Activated CD4-positive, alpha-beta T cell treated with anti-CD3 and anti-CD28 coated beads, Interleukin-2, amount 50 U/mL, for 48 hours (primary cell): ENCODE measurements at regions not wholly inside any gene's neighbourhood (a gene's known extent, or its start where the extent isn't known, plus 50 kb on each side); places are given as distances from the start of the nearest gene placed in this dataset.
"Not testable (repeated sequence)": the region's sequence is repeated elsewhere in the genome, so short reads cannot be mapped to it uniquely, and the experiment has no call there.

Experiments
- DNase-seq, 2 experiments: peaks; one replicate each; pipeline ENCODE4 v3.0.0-alpha.2; 2020

DNA sequence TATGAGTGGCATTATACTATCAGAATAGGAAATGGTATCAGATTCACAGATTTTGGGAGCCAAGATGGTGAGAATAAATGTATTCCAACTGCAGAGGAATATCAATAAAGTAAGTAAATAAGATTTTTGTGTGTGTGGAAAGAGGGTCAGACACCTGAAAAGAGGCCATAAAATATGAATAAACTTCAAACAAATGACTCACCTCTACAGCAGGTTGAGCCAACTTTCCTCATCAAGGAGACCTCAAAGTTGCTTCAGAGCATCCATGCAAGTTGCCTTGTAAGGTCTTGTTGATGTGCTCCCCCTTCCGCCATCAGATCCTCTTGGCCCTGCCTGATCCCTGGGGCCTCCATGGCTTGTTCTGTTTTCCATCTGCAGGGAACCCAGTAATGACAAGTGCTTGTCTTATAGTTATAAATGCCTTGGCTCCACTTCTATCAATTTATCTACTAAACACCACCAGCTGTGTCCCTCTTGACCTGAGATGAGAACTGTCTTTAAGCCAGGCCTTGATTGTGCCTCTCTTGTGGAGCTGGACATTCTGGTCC is 775.6 kb downstream of the LTN1 start:
- no peak for DNase-seq

DNA sequence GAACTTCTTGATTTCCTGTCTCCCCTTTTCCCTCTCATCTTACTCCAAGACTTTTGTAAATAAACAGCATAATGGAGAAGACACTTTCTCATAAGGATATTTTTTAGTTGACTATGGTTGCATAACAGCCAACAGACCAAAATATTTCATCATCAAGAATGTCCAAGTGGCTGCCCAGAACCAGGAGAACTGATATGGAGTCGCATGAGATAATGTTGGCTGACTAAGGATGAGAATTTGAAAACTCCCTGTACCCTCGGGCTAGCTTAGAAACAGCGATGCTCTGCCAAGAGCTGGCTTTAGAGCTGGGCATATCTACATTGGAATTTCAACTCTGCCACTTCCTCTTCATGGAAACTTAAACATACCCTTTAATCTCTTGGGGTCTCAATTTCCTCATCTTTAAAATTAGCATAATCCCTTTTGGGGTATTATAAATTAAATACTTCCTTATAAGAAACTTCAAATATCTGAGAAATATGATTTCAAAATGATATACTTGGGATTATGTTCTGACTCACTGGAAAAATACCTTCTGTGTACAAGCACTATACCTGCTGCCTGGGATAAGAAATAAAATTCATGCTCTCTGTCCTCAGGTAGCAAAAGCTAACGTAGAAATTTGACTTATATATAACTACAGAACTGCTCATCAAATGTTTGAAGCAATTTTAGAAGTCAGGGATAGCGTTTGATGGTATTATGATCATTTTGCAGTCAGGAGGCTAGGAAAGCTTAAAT is 777.3 kb downstream of the LTN1 start:
- no peak for DNase-seq

DNA sequence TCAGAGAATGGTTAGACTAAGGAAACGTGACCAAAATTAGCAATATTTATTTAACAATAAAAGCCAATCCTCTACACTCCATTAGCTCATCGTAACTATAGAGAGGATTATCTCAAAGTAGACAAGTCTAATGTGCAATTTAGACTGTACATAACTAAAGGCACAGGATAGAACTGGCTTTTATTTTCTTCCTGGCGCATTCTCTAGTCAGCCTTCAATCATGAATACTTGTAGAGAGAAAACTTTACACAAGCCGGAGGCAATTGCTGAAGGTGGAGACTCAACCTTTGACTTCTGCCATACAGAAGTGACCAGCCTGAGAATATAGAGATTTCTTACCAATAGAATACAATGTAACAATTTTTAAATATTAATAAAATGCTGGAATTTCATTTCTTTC is 777.9 kb downstream of the LTN1 start:
- DNase-seq: no peak

DNA sequence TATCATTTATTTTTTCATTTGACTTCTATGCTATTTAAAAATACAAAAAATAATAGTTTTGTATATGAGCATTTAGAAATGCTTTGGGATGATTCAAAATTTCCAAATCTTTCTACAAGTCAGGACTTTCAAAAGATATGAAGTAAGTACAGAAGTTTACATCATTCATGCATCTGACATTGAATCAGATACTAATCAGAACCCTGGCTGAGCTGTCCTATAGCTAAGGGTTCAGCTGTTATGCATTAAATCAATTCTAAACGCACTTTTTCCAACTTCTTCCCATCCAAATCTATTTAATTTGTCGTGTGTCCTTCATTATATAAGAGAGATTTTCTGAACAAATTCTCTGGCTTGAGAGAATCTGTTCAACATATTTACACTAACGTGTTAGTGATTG is 779.4 kb downstream of the LTN1 start:
- no peak for DNase-seq

DNA sequence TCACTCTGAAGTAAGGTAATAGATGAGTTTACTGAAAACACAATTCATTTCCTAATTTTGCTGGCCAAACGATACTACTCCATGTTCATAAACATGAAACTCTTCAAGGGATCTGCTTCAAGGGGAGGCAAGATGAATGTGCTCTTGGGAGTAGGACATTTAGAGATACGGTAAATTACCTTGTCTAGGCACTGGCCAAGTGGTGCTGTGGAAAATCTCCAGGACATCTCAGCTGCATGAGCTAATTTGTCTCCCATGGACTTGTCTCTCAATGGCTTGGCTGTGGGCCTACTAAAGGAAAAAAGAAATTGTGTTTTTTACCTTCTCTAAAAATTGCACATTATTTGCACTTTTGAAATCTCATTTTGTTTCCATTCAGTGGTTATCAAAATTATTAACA is 780.6 kb downstream of the LTN1 start:
- DNase-seq: no peak

DNA sequence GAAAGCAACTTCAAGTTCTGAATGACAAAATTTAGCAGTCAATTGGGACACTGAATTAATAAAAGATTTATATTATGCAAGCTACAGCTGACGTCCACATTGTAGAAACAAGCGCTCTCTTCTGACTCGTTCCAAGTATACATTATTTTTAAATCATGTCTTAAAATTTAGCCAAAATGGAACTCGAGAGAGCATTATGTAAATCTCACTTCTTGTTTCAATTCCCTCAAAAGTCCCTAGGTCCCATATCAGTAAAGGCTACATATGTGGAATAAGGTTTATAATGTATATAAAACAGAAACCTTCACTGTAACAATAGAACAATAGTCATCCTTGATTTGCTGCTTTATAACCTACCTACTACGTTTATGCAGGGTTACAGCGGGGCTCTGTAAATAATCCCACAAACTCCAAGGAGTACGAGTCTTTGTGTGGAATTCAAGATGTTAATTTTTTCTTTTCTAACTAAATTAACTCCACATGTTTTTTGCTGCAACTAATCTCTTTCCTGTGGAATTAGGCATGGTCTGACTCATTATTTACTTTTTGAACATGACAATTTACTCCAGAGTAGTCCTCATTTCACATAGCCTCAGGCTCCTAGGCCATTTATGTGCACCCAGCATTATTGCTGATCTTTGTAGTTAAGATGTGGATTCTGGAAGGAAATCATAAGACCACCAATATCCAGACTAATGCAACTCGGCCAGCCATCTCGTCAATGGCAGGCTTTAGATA is 785.1 kb downstream of the LTN1 start:
- DNase-seq: no peak

DNA sequence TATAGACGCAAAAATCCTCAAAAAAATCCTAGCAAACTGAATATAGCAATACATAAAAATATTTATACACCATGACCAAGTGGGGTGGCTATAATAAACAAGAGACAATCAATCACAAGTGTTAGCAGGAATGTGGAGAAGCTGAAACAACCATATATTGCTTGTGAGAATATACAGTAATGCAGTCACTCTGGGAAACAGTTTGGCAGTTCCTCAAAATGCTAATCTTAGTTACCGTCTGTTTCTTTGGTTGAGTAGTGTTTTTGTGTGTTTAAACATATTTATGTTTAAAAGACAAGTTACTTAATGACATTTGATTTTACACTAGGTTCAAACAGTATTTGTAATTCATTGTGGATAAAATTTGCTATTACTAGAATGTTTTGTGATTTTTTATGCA is 792.0 kb downstream of the LTN1 start:
- DNase-seq: no peak

DNA sequence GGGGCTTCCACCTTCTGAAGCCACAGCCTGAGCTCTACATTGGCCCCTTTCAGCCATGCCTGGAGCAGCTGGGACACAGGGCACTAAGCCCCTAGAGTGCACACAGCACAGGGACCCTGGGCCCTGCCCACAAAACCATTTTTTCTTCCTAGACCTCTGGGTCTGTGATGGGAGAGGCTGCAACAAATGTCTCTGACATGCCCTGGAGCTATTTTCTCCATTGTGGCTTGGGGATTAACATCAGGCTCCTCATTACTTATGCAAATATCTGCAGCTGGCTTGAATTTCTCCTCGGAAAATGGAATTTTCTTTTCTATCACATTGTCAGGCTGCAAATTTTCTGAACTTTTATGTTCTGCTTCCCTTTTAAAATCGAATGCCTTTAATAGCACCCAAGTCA is 795.7 kb downstream of the LTN1 start:
- no peak for DNase-seq

DNA sequence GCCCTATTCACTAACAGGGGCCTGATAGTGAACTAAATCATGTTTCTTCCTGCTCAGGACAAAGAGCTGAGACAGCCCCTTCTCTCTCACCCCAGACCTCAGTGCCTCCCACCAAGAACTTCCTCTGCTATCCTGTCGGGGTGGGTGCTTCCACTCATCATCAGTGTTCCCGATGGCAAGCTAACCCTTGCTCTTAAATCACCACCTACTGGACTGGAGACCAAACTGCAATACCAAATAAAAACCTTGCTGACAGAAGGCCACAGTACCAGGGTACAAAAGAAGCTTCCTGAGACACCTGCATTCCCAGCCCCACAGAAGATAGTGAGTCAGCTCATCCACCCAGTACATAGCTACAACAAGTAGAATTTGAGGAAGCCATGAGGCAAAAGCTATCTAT is 799.5 kb downstream of the LTN1 start:
- no peak for DNase-seq

DNA sequence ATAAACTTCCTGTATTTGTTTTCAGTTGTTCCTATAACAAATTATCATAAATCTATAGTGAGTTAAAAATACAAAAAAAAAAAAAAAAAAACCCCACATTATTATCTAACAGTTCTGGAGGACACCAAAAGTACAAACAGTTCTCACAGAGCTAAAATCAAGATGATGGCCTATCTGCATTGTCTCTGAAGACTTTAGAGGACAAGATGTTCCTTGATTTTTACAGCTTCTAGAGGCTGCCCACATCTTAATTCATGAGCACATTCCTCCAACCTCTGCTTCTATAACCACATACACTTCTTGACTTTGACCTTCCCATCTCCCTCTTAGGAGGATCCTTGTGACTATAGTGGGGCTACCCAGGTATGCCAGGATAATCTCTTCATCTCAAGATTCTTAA is 806.1 kb downstream of the LTN1 start:
- no peak for DNase-seq

DNA sequence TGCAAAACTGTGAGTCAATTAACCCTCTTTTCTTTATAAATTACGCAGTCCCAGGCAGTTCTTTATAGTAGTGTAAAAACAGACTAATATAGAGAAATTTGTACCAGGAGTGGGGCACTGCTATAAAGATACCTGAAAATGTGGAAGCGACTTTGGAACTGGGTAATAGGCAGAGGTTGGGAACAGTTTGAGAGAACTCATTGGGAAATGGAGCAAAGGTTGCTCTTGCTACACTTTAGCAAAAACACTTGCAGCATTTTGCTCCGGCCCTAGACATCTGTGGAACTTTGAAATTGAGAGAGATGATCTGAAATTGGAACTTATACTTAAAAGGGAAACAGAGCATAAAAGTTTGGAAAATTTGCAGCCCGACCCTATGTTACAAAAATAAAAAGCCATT is 810.9 kb downstream of the LTN1 start:
- DNase-seq: no peak

DNA sequence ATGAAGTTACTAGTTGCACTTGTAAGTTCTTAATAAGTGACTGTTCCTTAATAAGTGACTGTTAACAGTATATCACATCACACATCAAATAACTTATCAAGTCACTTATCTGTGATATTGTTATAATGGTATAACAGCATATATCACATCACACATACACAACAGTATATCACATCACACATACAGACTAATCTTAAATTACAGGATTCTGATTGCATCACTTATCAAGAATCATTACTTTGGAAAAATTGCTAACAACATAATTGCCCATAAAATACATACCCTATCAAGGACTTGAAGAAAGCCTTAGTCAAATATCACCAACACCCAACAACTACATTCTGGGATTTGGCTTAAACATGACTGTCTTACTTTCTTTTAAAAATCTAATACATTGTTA is 813.5 kb downstream of the LTN1 start:
- DNase-seq: no peak

DNA sequence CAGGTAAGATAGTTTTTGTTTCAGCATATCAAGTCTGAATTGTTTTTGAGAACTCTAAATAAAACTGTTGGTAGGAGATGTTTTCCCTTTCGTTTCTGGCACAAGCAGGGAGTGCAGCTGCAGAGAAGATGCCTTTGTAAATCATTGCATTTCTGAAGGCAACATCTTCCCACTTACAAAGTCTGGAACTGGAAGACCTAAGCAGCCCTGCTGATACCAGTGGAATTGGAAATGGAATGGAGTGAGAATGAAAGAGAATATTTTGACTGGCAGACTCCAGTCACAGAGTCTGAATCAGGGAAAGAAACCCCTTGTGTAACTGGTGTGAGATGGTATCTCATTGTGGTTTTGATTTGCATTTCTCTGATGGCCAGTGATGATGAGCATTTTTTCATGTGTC is 815.6 kb downstream of the LTN1 start:
- DNase-seq: no peak

DNA sequence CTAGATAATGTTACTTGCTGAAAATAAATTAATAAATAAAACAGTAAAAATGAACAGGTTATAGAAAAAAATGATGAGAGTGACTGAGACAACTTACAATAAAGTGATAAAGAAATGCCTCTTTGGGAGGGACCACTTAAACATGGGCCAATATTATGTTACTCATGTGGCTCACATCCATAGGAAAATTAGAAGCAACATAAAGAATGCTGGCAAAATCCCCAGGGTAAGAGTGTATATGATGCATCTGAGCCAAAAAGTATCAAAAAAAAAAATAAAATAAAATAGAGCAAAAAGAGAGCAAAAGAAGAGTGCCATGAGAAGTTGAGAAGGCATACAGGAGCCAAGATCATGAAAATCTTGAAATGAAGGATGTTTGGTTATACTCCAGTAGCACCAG is 818.0 kb downstream of the LTN1 start:
- DNase-seq: no peak

DNA sequence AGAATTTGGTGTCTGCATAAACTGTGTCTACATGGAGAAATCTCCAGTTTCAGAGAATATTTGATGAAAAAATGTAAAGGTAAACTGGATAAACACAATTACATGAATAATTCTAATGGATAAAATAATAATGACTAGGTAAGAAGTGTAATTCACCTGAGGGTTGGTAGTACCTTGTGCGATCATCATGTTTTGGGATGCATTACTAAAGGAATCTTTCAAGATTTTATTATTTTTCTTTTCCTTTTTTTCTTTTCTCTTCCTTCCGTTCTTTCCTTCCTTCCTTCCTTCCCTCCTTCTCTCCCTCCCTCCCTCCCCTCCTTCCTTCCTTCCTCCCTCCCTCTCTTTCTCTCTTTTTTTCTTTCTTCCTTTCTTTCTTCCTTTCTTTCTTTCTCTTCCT is 818.7 kb downstream of the LTN1 start:
- DNase-seq: no peak

DNA sequence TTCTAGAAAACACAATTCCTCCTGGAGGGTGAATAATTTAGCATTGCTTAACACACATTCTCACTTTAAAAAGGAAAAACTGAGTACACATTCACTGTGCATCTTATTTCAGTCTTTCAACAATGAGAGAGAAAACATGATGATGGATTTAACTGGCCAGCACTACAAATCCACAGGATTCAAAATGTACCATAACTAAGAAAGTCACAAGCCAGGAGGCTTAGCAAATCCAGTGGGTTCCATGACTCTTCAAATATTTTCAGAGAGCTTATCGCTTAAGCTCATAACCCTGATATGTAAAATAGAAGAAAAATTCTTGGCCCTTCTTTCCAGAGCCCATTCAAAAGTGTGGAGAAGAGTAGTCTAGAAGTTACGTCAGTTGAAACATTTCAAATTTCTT is 820.3 kb downstream of the LTN1 start:
- DNase-seq: no peak

DNA sequence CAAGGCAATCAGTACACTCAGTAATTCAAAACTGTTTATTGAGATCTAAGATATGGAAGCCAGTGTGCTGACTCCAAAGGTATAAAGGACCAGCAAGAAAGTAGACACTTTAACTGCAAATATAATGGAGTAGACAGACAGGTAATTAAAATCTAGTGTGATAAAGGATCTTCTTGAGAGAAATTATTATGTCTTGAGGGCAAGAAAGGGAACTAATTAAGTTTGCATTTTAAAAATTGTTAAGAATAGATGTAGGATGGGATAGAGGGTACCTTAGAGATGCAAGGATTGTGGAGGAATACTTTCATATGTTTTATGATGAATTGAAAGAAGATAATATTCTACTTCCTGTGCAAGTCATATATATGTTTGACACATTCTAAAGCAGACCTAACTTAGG is 825.3 kb downstream of the LTN1 start:
- DNase-seq: no peak

DNA sequence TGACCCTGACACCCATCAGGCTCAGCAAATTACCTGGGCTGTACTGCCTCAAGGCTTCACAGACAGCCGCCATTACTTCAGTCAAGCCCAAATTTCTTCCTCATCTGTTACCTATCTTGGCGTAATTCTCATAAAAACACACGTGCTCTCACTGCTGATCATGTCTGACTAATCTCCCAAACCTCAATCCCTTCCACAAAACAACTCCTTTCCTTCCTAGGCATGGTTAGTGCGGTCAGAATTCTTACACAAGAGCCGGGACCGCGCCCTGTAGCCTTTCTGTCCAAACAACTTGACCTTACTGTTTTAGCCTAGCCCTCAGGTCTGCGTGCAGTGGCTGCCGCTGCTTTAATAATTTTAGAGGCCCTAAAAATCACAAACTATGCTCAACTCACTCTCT is 828.2 kb downstream of the LTN1 start:
- DNase-seq: not testable (repeated sequence)

DNA sequence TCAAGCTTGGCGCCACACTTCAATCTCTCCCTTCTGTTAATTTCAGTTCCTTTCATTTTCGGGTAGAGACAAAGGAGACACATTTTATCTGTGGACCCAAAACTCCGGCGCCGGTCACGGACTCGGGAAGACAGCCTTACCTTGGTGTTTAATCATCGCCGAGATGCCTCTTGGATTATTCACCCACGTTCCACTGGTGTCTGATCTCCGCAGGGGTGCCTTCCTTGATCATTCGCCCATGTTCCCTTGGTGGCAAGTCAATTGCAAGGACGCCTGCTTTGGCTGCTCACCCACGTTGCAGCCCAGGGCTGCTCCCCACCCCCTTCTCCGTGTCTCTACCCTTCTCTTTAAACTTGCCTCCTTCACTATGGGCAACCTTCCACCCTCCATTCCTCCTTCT is 830.6 kb downstream of the LTN1 start:
- DNase-seq: not testable (repeated sequence)

DNA sequence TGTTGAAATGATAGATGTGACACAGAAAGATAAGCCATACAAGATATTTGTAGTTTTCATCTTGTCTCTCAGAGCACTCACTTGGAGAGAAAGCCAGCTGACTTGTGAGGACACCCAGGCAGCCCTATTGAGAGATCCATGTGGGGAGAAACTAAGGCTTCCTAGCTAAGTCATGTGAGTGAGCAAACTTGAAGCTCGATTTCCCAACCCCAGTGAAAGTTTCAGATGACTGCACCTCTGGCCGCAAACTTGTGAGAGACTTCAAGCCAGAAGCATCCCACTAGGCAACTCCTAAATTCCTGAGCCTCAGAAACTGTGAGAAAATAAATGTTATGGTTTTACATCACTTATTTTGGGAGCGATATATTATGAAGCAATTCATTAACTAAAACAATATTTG is 832.3 kb downstream of the LTN1 start:
- no peak for DNase-seq

DNA sequence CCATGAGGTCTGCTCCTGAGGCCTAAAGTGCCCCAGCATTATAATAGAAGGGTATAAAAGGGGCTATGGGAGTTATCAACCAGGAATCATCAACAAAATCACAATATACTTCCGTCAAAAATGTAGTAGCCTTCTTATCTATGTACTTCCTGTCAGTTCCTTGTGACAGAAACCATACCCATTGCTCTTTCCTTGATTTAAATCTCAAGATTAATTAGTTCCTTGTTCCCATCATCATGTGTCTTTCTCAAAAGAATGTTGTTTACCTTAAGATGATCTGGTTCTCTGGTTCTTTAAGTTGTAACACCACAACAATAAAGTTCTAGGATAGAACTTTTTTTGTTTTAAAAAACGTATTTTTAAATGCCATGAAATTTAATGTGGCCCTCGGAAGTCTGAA is 833.3 kb downstream of the LTN1 start:
- DNase-seq: no peak

DNA sequence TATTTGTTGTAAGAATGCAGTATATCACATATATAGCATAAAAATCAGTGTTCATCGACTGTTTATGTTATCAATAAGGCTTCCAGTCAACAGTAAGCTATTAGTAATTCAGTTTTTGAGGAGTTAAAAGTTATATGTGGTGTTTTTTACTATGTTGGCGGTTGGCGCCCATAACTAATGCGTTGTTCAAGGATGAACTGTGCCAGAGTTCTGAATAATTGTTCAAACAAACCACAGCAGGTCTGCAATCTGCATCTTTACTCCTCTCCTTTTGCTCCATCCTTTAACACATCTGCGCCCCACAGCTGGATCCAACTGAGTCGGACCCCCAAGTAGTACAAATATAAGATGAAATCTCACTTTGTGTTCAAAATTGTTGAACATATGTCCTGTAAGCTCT is 836.1 kb downstream of the LTN1 start:
- DNase-seq: no peak

DNA sequence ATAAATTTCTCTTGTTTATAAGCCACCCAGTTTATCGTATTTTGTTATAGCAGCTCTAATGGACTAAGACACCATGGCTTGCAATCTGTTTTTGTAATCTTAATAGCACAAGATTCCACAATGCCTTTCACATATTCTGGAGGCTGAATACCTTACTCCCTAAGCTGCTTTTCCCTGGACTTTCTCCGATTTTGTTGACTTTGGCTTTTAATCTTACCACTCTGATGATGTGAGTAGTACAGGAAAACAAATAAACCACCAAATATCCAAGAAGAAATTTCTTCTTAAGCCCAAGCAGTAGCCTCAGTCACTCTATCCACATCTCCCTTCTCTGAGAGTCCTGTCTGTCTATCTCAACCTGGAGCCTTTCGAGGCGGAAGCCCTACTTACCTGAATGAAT is 838.6 kb downstream of the LTN1 start:
- no peak for DNase-seq

DNA sequence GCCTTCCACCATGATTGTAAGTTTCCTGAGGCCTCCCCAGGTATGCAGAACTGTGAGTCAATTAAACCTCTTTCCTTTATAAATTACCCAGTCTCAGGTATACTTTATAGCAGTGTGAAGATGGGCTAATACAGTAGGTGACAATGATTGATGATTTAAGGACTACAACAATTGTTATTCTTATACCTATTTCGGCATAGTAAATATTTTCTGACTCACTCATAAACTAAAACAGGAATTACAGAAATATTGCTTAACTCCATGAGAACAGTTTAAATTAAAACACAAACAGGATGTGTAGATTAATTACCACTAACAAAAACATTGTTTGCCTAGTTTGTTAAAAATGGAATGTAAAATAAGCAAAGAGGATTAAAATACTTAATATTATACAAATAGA is 839.9 kb downstream of the LTN1 start:
- no peak for DNase-seq

DNA sequence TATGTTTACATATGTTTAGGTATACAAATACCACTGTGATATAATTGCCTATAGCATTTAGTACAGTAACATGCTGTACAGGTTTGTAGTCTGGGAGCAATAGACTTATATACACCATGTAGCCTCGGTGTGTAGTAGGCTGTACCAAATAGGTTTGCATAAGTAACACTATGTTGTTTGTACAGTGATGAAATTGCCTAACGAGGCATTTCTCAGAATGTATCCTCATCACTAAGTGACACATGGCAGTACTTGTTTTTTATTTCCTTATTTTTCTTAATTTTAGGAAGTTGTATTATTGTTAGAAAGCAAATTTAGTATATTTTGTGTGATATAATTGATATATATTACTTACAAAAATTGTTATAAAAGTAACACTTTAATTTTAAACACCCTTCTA is 840.9 kb downstream of the LTN1 start:
- no peak for DNase-seq
